ENCODE measurements at regions not wholly inside any gene's neighbourhood (a gene's known extent, or its start where the extent isn't known, plus 50 kb on each side); places are given as distances from the start of the nearest gene placed in this dataset.

GRCh38 chr17:77045441-77046041, 95.2 kb upstream of the SEC14L1 start:
- no peak for TF ChIP-seq TAF1 (IDR thresholded peaks at IDR 0.05; ENCODE audit: borderline replicate concordance, insufficient read depth, low read length)
- TF ChIP-seq, protein P1, sequence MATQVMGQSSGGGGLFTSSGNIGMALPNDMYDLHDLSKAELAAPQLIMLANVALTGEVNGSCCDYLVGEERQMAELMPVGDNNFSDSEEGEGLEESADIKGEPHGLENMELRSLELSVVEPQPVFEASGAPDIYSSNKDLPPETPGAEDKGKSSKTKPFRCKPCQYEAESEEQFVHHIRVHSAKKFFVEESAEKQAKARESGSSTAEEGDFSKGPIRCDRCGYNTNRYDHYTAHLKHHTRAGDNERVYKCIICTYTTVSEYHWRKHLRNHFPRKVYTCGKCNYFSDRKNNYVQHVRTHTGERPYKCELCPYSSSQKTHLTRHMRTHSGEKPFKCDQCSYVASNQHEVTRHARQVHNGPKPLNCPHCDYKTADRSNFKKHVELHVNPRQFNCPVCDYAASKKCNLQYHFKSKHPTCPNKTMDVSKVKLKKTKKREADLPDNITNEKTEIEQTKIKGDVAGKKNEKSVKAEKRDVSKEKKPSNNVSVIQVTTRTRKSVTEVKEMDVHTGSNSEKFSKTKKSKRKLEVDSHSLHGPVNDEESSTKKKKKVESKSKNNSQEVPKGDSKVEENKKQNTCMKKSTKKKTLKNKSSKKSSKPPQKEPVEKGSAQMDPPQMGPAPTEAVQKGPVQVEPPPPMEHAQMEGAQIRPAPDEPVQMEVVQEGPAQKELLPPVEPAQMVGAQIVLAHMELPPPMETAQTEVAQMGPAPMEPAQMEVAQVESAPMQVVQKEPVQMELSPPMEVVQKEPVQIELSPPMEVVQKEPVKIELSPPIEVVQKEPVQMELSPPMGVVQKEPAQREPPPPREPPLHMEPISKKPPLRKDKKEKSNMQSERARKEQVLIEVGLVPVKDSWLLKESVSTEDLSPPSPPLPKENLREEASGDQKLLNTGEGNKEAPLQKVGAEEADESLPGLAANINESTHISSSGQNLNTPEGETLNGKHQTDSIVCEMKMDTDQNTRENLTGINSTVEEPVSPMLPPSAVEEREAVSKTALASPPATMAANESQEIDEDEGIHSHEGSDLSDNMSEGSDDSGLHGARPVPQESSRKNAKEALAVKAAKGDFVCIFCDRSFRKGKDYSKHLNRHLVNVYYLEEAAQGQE (IDR thresholded peaks at IDR 0.05; ENCODE audit: insufficient read depth in 1 of 2, low read depth in 2 of 2, low read length in 2 of 2), result no peak

Data from PFSK-1 (cell line).